ENCODE measurements at regions not wholly inside any gene's neighbourhood (a gene's known extent, or its start where the extent isn't known, plus 50 kb on each side); places are given as distances from the start of the nearest gene placed in this dataset.

- TF ChIP-seq, protein P1, sequence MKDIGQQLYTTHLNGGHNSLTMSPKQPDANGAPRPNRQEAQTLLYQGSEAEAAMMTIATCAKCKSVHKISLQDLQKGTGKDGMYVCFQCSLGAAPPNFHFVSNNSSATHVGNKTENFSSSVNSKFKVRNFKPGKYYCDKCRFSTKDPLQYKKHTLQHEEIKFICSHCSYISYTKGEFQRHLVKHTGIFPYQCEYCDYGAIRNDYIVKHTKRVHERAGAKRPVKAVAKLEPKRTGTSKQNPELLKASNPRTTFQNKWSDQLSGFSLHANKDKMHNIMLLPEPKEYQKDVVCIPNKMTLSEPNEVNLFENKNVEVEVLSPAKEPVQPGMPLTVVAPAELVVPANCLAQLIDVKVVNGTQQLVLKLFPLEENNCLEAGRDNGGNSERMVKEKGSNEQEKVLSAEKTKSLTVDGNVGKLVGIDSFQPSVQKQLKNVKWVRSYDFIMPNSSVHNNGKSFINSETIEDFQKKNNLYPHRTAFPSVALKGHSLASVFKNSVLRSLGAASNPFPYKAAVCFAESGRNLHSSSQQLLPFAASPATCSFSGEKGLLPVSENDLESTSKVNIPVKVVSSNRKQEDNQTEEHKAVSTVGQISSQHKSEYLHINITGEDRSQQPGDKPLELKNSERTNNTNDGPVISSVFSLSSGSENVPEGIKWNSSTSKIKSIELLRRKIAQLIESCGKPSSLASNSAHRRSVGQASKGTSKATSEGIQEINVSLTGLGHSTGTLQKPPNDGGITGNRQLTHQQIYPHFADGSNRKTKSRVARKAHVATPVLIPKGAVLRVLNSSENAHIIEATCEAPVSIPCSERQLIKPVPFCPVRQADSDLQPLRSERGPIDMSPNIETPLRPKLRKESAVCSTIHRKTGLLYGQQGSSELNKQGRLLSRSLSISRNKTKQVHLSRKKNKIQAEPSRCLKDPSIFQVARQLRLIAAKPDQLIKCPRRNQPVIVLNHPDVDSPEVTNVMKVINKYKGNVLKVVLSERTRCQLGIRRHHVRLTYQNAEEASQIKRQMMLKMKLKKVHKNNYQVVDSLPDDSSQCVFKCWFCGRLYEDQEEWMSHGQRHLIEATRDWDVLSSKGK (CRISPR knock-in tag; IDR thresholded peaks at IDR 0.05), result no peak
- no peak for TF ChIP-seq KLF16 (IDR thresholded peaks at IDR 0.05)
- no peak for TF ChIP-seq ZC3H8 (IDR thresholded peaks at IDR 0.05)
- TF ChIP-seq, protein P2, sequence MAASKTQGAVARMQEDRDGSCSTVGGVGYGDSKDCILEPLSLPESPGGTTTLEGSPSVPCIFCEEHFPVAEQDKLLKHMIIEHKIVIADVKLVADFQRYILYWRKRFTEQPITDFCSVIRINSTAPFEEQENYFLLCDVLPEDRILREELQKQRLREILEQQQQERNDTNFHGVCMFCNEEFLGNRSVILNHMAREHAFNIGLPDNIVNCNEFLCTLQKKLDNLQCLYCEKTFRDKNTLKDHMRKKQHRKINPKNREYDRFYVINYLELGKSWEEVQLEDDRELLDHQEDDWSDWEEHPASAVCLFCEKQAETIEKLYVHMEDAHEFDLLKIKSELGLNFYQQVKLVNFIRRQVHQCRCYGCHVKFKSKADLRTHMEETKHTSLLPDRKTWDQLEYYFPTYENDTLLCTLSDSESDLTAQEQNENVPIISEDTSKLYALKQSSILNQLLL (CRISPR knock-in tag; IDR thresholded peaks at IDR 0.05; ENCODE audit: borderline replicate concordance), result no peak
- no peak for TF ChIP-seq ZNF583 (CRISPR knock-in tag; IDR thresholded peaks at IDR 0.05)
Measured at GRCh38 chr1:38563942-38564735, 295.4 kb downstream of the RRAGC start (continued).

Data from K562 (cell line).